ENCODE measurements at regions not wholly inside any gene's neighbourhood (a gene's known extent, or its start where the extent isn't known, plus 50 kb on each side); places are given as distances from the start of the nearest gene placed in this dataset.

GRCh38 chr1:216847397-216848036, 124.3 kb upstream of the ESRRG start:
- no peaks in the 10 kb centered on the region for H4K20me1 ChIP-seq (ENCODE audit: insufficient read depth, low read length)
- H4K91ac ChIP-seq (ENCODE audit: insufficient read depth, low read depth, low read length): no peak overlapping the region
- H3K9me1 ChIP-seq (ENCODE audit: insufficient read depth, low read length): no peaks in the 10 kb centered on the region
- no peak for TF ChIP-seq BHLHE40 (IDR thresholded peaks at IDR 0.05; ENCODE audit: low read depth, low read length)
- 0 out of 2 replicates have a peak, but pooled peaks have one; percentile 14 for TF ChIP-seq MAFK (IDR thresholded peaks at IDR 0.05; ENCODE audit: low read depth, low read length)
- 0 out of 2 replicates have a peak overlapping the region, but pooled peaks have one; percentile 35 for H3K4me2 ChIP-seq (ENCODE audit: low read depth, low read length)
- H3K36me3 ChIP-seq (ENCODE audit: control insufficient read depth, insufficient read depth, low read length): no peaks in the 10 kb centered on the region
- no peaks in the 10 kb centered on the region for H3K79me1 ChIP-seq (ENCODE audit: low read depth in 1 of 2, low read length in 2 of 2)
- H3K23ac ChIP-seq (ENCODE audit: low read depth, low read length): no peak overlapping the region
- dilution Hi-C loops (cut with HindIII; ENCODE audit: low sequenced_read_pairs, unreplicated experiment) (no loop called here), in situ Hi-C loops (cut with MboI; ENCODE audit: low sequenced_read_pairs) (no loop called here), intact Hi-C loops (cut with micrococcal nuclease) (loop anchor here (5.0 kb wide), 1 partner anchor 280 kb away; no protein-coding TSS in a partner anchor)
- DNase-seq (peak; percentile 78), ATAC-seq (ENCODE audit: low read depth) (peak; percentile 67)
- H2AK9ac ChIP-seq (replicated peaks; ENCODE audit: low read depth, low read length, poor library complexity): no peak overlapping the region
- ChIA-PET POLR2A (ENCODE audit: unreplicated experiment) (no interaction called here), CTCF (interaction anchor here (0.5 kb wide), 1 partner anchor 287 kb away, joined by 3 read pairs; no protein-coding TSS in a partner anchor)
- H2BK20ac ChIP-seq (ENCODE audit: low read depth, low read length): no peak overlapping the region
- no CpG with 5 or more reads among the region's 6 CpGs for WGBS, 2 experiments (ENCODE audit: extremely low coverage in 2 of 2, insufficient read length in 1 of 2)
- no TSS peak for BruUV-seq (replicated peaks)
- H3K56ac ChIP-seq (ENCODE audit: extremely low read depth, insufficient read depth, low read length): no peak overlapping the region
- no peak overlapping the region for H2BK120ac ChIP-seq (ENCODE audit: low read depth, low read length)
- H3K27me3 ChIP-seq (ENCODE audit: control insufficient read depth, insufficient read depth, low read length): no peaks in the 10 kb centered on the region
- H2BK15ac ChIP-seq (ENCODE audit: low read depth, low read length): no peak overlapping the region; the same call in 2 of the 3 replicates
- H3K14ac ChIP-seq (replicated peaks; ENCODE audit: low read depth, low read length): no peak overlapping the region
- H3K27ac ChIP-seq (ENCODE audit: insufficient read depth, low read length): no peak overlapping the region
- no peak overlapping the region for H2AFZ ChIP-seq (replicated peaks; ENCODE audit: low read length, poor library complexity)
- H3K4me3 ChIP-seq (ENCODE audit: insufficient read depth, low read depth, low read length): no peak overlapping the region
- H2BK5ac ChIP-seq (ENCODE audit: low read depth, low read length, poor library complexity, severe bottlenecking): no peak overlapping the region
- H4K5ac ChIP-seq (ENCODE audit: low read depth, low read length): no peak overlapping the region
- no peaks in the 10 kb centered on the region for H3K9me3 ChIP-seq (ENCODE audit: control insufficient read depth, insufficient read depth, low read length)
- H3K4me1 ChIP-seq (ENCODE audit: control insufficient read depth, insufficient read depth, low read length): no peaks in the 10 kb centered on the region
- H4K8ac ChIP-seq (ENCODE audit: low read depth in 2 of 2, low read length in 2 of 2): no peak overlapping the region
- H2AK5ac ChIP-seq (ENCODE audit: low read depth, low read length): no peak overlapping the region
- H3K9ac ChIP-seq (ENCODE audit: low read depth, low read length): no peak overlapping the region
- H3K18ac ChIP-seq (ENCODE audit: low read depth, low read length): no peak overlapping the region
- no peak overlapping the region for H3K4ac ChIP-seq (ENCODE audit: low read depth, low read length)

Data from IMR-90 (cell line).